ENCODE measurements at regions not wholly inside any gene's neighbourhood (a gene's known extent, or its start where the extent isn't known, plus 50 kb on each side); places are given as distances from the start of the nearest gene placed in this dataset.

DNA sequence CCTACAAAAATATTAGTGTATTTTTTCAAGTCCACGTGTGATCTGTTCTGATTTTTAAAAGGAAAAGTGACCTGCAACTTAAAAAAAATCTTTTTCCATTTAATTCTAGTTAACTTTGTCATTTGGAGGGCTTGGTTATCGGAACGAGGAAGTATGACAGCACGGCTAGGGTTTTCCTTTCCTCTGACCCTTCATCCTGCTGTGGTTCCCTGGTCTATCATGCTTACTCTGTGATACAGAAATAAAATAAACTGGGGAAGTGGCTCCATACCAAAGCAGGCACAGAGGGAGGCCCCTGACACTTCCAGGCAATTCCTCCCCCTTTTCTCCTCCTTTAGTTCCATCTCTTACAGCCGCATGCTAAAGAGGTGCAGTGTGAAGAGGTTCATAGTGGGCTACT is 491.3 kb downstream of the EDEM1 start:
- no peak for FAIRE-seq
- no peaks in the 10 kb centered on the region for H4K20me1 ChIP-seq (ENCODE audit: insufficient read depth, low read length)
- H3K36me3 ChIP-seq (ENCODE audit: insufficient read depth, low read length) = no peaks in the 10 kb centered on the region
- DNase-seq (ENCODE audit: low read depth) = no peak
- H3K27ac Mint-ChIP-seq (ENCODE audit: unreplicated experiment) = no peak overlapping the region
- H3K4me1 ChIP-seq (ENCODE audit: insufficient read depth, low read length) = no peaks in the 10 kb centered on the region
- H3K27me3 Mint-ChIP-seq (ENCODE audit: low read depth, unreplicated experiment) = no peaks in the 10 kb centered on the region
- H3K79me2 ChIP-seq (ENCODE audit: insufficient read depth, low read length) = no peaks in the 10 kb centered on the region
- H3K4me3 Mint-ChIP-seq (ENCODE audit: unreplicated experiment) = no peak overlapping the region
- no peaks in the 10 kb centered on the region for H3K27me3 ChIP-seq (ENCODE audit: insufficient read depth, low read length)
- no peak overlapping the region for H3K27ac ChIP-seq (ENCODE audit: low read depth, low read length)
- H3K9me3 ChIP-seq (ENCODE audit: insufficient read depth, low read depth, low read length) = peaks cover 3% of the 10 kb centered on the region
- no peak overlapping the region for H3K9ac ChIP-seq (ENCODE audit: low read length)
- H3K36me3 Mint-ChIP-seq (ENCODE audit: low read depth, unreplicated experiment) = no peaks in the 10 kb centered on the region
- H3K4me1 Mint-ChIP-seq (ENCODE audit: low read depth, unreplicated experiment) = no peaks in the 10 kb centered on the region
- H3K9me3 Mint-ChIP-seq (ENCODE audit: unreplicated experiment) = peaks cover 3% of the 10 kb centered on the region
- no peak for TF ChIP-seq EZH2 (IDR thresholded peaks at IDR 0.05; ENCODE audit: insufficient read depth, low read length)
- TF ChIP-seq, protein P1, sequence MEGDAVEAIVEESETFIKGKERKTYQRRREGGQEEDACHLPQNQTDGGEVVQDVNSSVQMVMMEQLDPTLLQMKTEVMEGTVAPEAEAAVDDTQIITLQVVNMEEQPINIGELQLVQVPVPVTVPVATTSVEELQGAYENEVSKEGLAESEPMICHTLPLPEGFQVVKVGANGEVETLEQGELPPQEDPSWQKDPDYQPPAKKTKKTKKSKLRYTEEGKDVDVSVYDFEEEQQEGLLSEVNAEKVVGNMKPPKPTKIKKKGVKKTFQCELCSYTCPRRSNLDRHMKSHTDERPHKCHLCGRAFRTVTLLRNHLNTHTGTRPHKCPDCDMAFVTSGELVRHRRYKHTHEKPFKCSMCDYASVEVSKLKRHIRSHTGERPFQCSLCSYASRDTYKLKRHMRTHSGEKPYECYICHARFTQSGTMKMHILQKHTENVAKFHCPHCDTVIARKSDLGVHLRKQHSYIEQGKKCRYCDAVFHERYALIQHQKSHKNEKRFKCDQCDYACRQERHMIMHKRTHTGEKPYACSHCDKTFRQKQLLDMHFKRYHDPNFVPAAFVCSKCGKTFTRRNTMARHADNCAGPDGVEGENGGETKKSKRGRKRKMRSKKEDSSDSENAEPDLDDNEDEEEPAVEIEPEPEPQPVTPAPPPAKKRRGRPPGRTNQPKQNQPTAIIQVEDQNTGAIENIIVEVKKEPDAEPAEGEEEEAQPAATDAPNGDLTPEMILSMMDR (IDR thresholded peaks at IDR 0.05; ENCODE audit: insufficient read depth, low read depth, low read length) = no peak
- no peak overlapping the region for H3K4me3 ChIP-seq (ENCODE audit: insufficient read depth, low read depth, low read length)
- H2AFZ ChIP-seq (ENCODE audit: low read depth, low read length) = no peak overlapping the region
- no peak overlapping the region for H3K4me2 ChIP-seq (ENCODE audit: low read length)

DNA sequence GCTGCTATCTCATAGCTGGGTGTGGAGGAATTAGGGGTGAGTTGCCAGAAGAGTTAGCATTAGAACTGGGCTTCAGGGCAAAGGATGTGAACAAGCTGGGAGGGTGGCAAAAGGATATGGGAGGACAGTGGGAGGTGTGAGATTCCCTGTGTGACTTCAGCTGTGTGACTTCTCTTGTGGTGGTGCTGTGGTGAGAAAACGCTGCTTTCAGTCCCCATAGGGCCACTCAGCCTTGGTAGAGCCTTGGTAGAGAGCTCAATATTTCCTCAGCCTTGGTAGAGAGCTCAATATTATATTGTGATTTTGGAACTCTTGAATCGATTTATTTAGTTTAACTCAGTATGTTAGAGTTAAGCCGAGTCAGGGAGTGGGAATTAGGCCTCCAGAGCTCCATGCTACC is 499.7 kb downstream of the EDEM1 start:
- no peak for TF ChIP-seq EZH2 (IDR thresholded peaks at IDR 0.05; ENCODE audit: insufficient read depth, low read length)
- TF ChIP-seq, protein P1 (IDR thresholded peaks at IDR 0.05; ENCODE audit: insufficient read depth, low read depth, low read length) = no peak
- H3K9me3 ChIP-seq (ENCODE audit: insufficient read depth, low read depth, low read length) = peaks cover 6% of the 10 kb centered on the region
- no peak overlapping the region for H3K4me3 Mint-ChIP-seq (ENCODE audit: unreplicated experiment)
- FAIRE-seq (no peak), DNase-seq (ENCODE audit: low read depth) (no peak)
- H3K27ac ChIP-seq (ENCODE audit: low read depth, low read length) = no peak overlapping the region
- no peak overlapping the region for H2AFZ ChIP-seq (ENCODE audit: low read depth, low read length)
- H3K27ac Mint-ChIP-seq (ENCODE audit: unreplicated experiment) = no peak overlapping the region
- H3K36me3 Mint-ChIP-seq (ENCODE audit: low read depth, unreplicated experiment) = no peaks in the 10 kb centered on the region
- H3K4me3 ChIP-seq (ENCODE audit: insufficient read depth, low read depth, low read length) = no peak overlapping the region
- peaks cover 11% of the 10 kb centered on the region for H3K9me3 Mint-ChIP-seq (ENCODE audit: unreplicated experiment)
- H3K4me1 ChIP-seq (ENCODE audit: insufficient read depth, low read length) = no peaks in the 10 kb centered on the region
- H3K27me3 ChIP-seq (ENCODE audit: insufficient read depth, low read length) = no peaks in the 10 kb centered on the region
- H3K4me1 Mint-ChIP-seq (ENCODE audit: low read depth, unreplicated experiment) = no peaks in the 10 kb centered on the region
- no peak overlapping the region for H3K9ac ChIP-seq (ENCODE audit: low read length)
- H3K27me3 Mint-ChIP-seq (ENCODE audit: low read depth, unreplicated experiment) = no peaks in the 10 kb centered on the region
- no peaks in the 10 kb centered on the region for H3K79me2 ChIP-seq (ENCODE audit: insufficient read depth, low read length)
- H3K36me3 ChIP-seq (ENCODE audit: insufficient read depth, low read length) = no peaks in the 10 kb centered on the region
- no peaks in the 10 kb centered on the region for H4K20me1 ChIP-seq (ENCODE audit: insufficient read depth, low read length)
- H3K4me2 ChIP-seq (ENCODE audit: low read length) = no peak overlapping the region

DNA sequence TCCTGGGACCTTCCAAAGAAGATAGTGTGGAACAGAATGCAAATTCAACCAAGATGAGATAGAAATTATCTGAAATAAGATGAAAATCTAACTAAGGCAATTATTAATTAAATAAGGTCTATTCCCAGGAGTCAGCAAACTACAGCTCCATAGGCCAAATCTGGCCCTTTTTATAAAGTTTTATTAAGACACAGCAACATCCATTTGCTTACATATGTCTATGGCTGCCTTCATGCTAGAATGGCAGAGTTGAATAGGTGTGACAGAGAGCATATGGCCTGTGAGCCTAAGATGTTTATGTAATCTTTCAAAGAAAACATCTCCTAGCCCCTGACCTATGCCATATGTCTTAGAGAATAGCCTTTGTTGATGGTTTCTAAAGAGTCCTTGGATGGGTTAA is 503.0 kb downstream of the EDEM1 start:
- TF ChIP-seq EZH2 (IDR thresholded peaks at IDR 0.05; ENCODE audit: insufficient read depth, low read length) = no peak
- TF ChIP-seq, protein P1 (IDR thresholded peaks at IDR 0.05; ENCODE audit: insufficient read depth, low read depth, low read length) = no peak

More for the DNA sequence above, 503.0 kb downstream of the EDEM1 start:
- Mint-ChIP-seq H3K27me3 (ENCODE audit: low read depth, unreplicated experiment) (no peaks in the 10 kb centered on the region), H3K27ac (ENCODE audit: unreplicated experiment) (no peak overlapping the region), H3K4me3 (ENCODE audit: unreplicated experiment) (no peak overlapping the region), H3K36me3 (ENCODE audit: low read depth, unreplicated experiment) (no peaks in the 10 kb centered on the region), H3K9me3 (ENCODE audit: unreplicated experiment) (peaks cover 11% of the 10 kb centered on the region), H3K4me1 (ENCODE audit: low read depth, unreplicated experiment) (no peaks in the 10 kb centered on the region)
- H3K4me3 ChIP-seq (ENCODE audit: insufficient read depth, low read depth, low read length) = no peak overlapping the region
- no peak overlapping the region for H3K27ac ChIP-seq (ENCODE audit: low read depth, low read length)
- DNase-seq (ENCODE audit: low read depth) = no peak
- H3K9ac ChIP-seq (ENCODE audit: low read length) = no peak overlapping the region
- no peaks in the 10 kb centered on the region for H3K79me2 ChIP-seq (ENCODE audit: insufficient read depth, low read length)
- no peak for FAIRE-seq
- no peaks in the 10 kb centered on the region for H3K27me3 ChIP-seq (ENCODE audit: insufficient read depth, low read length)
- H3K4me2 ChIP-seq (ENCODE audit: low read length) = no peak overlapping the region
- H2AFZ ChIP-seq (ENCODE audit: low read depth, low read length) = no peak overlapping the region
- peaks cover 6% of the 10 kb centered on the region for H3K9me3 ChIP-seq (ENCODE audit: insufficient read depth, low read depth, low read length)
- H3K36me3 ChIP-seq (ENCODE audit: insufficient read depth, low read length) = no peaks in the 10 kb centered on the region
- no peaks in the 10 kb centered on the region for H3K4me1 ChIP-seq (ENCODE audit: insufficient read depth, low read length)
- no peaks in the 10 kb centered on the region for H4K20me1 ChIP-seq (ENCODE audit: insufficient read depth, low read length)
